KBM-7 (cell line): ENCODE measurements at regions not wholly inside any gene's neighbourhood (a gene's known extent, or its start where the extent isn't known, plus 50 kb on each side); places are given as distances from the start of the nearest gene placed in this dataset.

Source experiments
- DNase-seq: peaks from one replicate; pipeline ENCODE4 v3.0.0-alpha.2; 2015
- in situ Hi-C: fragments of 300-500 bp; cut with MboI; formaldehyde crosslinking; loops from 2 replicates; pipeline ENCODE4 v1.14.3; 2020; ENCODE audit warnings: low sequenced_read_pairs, low pct_unique_long_range_greater_than_20kb, mixed read lengths

GRCh38 chr6:126570507-126570906, 230.6 kb downstream of the CENPW start:
- no peak for DNase-seq
- in situ Hi-C loops, result no loop called here

- DNase-seq, result no peak
- in situ Hi-C loops, result no loop called here
Observed at GRCh38 chr6:126574301-126574700, 234.4 kb downstream of the CENPW start.

GRCh38 chr6:126581316-126581715, 241.4 kb downstream of the CENPW start:
- in situ Hi-C loops, result no loop called here
- no peak for DNase-seq

GRCh38 chr6:126600258-126600916, 260.5 kb downstream of the CENPW start:
- DNase-seq, result no peak
- in situ Hi-C loops, result no loop called here

GRCh38 chr6:126603410-126603809, 263.5 kb downstream of the CENPW start:
- in situ Hi-C loops, result no loop called here
- DNase-seq, result no peak

- no peak for DNase-seq
- in situ Hi-C loops, result no loop called here
Observed at GRCh38 chr6:126605089-126605488, 265.2 kb downstream of the CENPW start.

GRCh38 chr6:126607289-126607688, 267.4 kb downstream of the CENPW start:
- no peak for DNase-seq
- in situ Hi-C loops, result no loop called here

- in situ Hi-C loops, result no loop called here
- no peak for DNase-seq
Observed at GRCh38 chr6:126608681-126609080, 268.8 kb downstream of the CENPW start.

- DNase-seq, result no peak
Observed at GRCh38 chr6:126614642-126615504, 275.0 kb downstream of the CENPW start.

GRCh38 chr6:126616866-126617265, 277.0 kb downstream of the CENPW start:
- no peak for DNase-seq
- in situ Hi-C loops, result no loop called here

More at GRCh38 chr6:126614642-126615504, 275.0 kb downstream of the CENPW start:
- in situ Hi-C loops, result no loop called here

- no peak for DNase-seq
- in situ Hi-C loops, result no loop called here
Observed at GRCh38 chr6:126618639-126619343, 278.9 kb downstream of the CENPW start.

- peak; percentile 45 for DNase-seq
- in situ Hi-C loops, result no loop called here
Observed at GRCh38 chr6:126620719-126621118, 280.8 kb downstream of the CENPW start.

GRCh38 chr6:126625019-126625418, 285.1 kb downstream of the CENPW start:
- in situ Hi-C loops, result no loop called here
- no peak for DNase-seq

GRCh38 chr6:126628125-126628524, 288.2 kb downstream of the CENPW start:
- in situ Hi-C loops, result no loop called here
- DNase-seq, result no peak

GRCh38 chr6:126631363-126631762, 291.4 kb downstream of the CENPW start:
- in situ Hi-C loops, result no loop called here
- DNase-seq, result no peak

GRCh38 chr6:126632271-126632670, 292.4 kb downstream of the CENPW start:
- no peak for DNase-seq
- in situ Hi-C loops, result no loop called here

- no peak for DNase-seq
Observed at GRCh38 chr6:126633373-126633772, 293.5 kb downstream of the CENPW start.

GRCh38 chr6:126640356-126640755, 300.4 kb downstream of the CENPW start:
- in situ Hi-C loops, result no loop called here
- DNase-seq, result no peak

More at GRCh38 chr6:126633373-126633772, 293.5 kb downstream of the CENPW start:
- in situ Hi-C loops, result no loop called here

GRCh38 chr6:126640921-126641320, 301.0 kb downstream of the CENPW start:
- in situ Hi-C loops, result no loop called here
- no peak for DNase-seq

- in situ Hi-C loops, result no loop called here
- no peak for DNase-seq
Observed at GRCh38 chr6:126641641-126642040, 301.7 kb downstream of the CENPW start.
